ENCODE measurements at regions not wholly inside any gene's neighbourhood (a gene's known extent, or its start where the extent isn't known, plus 50 kb on each side); places are given as distances from the start of the nearest gene placed in this dataset.

GRCh38 chr11:121683791-121684190, 231.0 kb upstream of the SORL1-AS1 start:
- DNase-seq (ENCODE audit: low read depth): no peak
- no peak for TF ChIP-seq CTCF (IDR thresholded peaks at IDR 0.05; ENCODE audit: control insufficient read depth, insufficient read depth, low read depth, low read length, missing control alignments)
- no peak overlapping the region for H3K4me3 ChIP-seq (ENCODE audit: control insufficient read depth, low read depth, low read length)
